MM.1S (cell line): ENCODE measurements at regions not wholly inside any gene's neighbourhood (a gene's known extent, or its start where the extent isn't known, plus 50 kb on each side); places are given as distances from the start of the nearest gene placed in this dataset.

Experiments
- DNase-seq: peaks from one replicate; pipeline ENCODE4 v3.0.0-alpha.2; 2015
- H2AFZ ChIP-seq: fragments of 300-600 bp; sonication (generic); 2 replicates; pipeline ENCODE4 v1.6.0; 2016; ENCODE audit warnings: antibody characterized with exemption, low read length
- H3F3A ChIP-seq: fragments of 300-600 bp; sonication (generic); 2 replicates; pipeline ENCODE4 v1.6.1; 2016; ENCODE audit warnings: mild to moderate bottlenecking, antibody characterized with exemption, low read length, moderate library complexity, mixed read lengths; ENCODE audit not compliant: insufficient read depth
- H3K27ac ChIP-seq: fragments of 300-600 bp; sonication (generic); 2 replicates; pipeline ENCODE4 v1.5.1; 2016; ENCODE audit warnings: mild to moderate bottlenecking, low read length
- H3K27me3 ChIP-seq: fragments of 300-600 bp; sonication (generic); replicated peaks from 2 replicates; pipeline ENCODE4 v1.6.0; 2016; ENCODE audit warnings: low read length; ENCODE audit not compliant: insufficient read depth
- H3K36me3 ChIP-seq: fragments of 300-600 bp; sonication (generic); replicated peaks from 2 replicates; pipeline ENCODE4 v1.6.1; 2016; ENCODE audit warnings: mild to moderate bottlenecking, low read length, mixed read lengths; ENCODE audit not compliant: insufficient read depth
- H3K4me1 ChIP-seq: fragments of 300-600 bp; sonication (generic); 2 replicates; pipeline ENCODE4 v1.6.1; 2016; ENCODE audit warnings: low read length, mixed read lengths
- H3K4me2 ChIP-seq: fragments of 300-600 bp; sonication (generic); 2 replicates; pipeline ENCODE4 v1.6.0; 2016; ENCODE audit warnings: low read depth, low read length
- H3K4me3 ChIP-seq: fragments of 300-600 bp; sonication (generic); 2 replicates; pipeline ENCODE4 v1.5.1; 2016; ENCODE audit warnings: low read length, mixed read lengths
- H3K79me2 ChIP-seq: fragments of 300-600 bp; sonication (generic); 2 replicates; pipeline ENCODE4 v1.6.1; 2016; ENCODE audit warnings: mixed run types, low read length, mixed read lengths
- H3K9ac ChIP-seq: fragments of 300-600 bp; sonication (generic); 2 replicates; pipeline ENCODE4 v1.6.1; 2016; ENCODE audit warnings: low read length, mixed read lengths
- H3K9me2 ChIP-seq: fragments of 300-600 bp; sonication (generic); replicated peaks from 2 replicates; pipeline ENCODE4 v1.6.1; 2016; ENCODE audit warnings: mild to moderate bottlenecking, low read length, mixed read lengths; ENCODE audit not compliant: insufficient read depth
- H3K9me3 ChIP-seq: fragments of 300-600 bp; sonication (generic); replicated peaks from 2 replicates; pipeline ENCODE4 v1.6.1; 2016; ENCODE audit warnings: mild to moderate bottlenecking, low read length, mixed read lengths; ENCODE audit not compliant: insufficient read depth
- H4K20me1 ChIP-seq: fragments of 300-600 bp; sonication (generic); 2 replicates; pipeline ENCODE4 v1.6.1; 2016; ENCODE audit warnings: mild to moderate bottlenecking, low read length, moderate library complexity, mixed read lengths; ENCODE audit not compliant: insufficient read depth
- CTCF ChIP-seq: fragments of 300-600 bp; sonication (generic); IDR thresholded peaks from 2 replicates; pipeline ENCODE4 v1.5.1; 2016; ENCODE audit warnings: antibody characterized with exemption, low read length, mixed read lengths
- EZH2 ChIP-seq: fragments of 300-600 bp; sonication (generic); optimal IDR thresholded peaks from 2 replicates; pipeline ENCODE3; 2017; ENCODE audit warnings: low read depth, mild to moderate bottlenecking, antibody characterized with exemption, low read length, mixed read lengths
- EZH2phosphoT487 ChIP-seq: fragments of 300-600 bp; sonication (generic); IDR thresholded peaks from 2 replicates; pipeline ENCODE4 v1.6.1; 2018; ENCODE audit warnings: antibody characterized with exemption, low read length

- Histone ChIP-seq H3K79me2 (no peaks in the 10 kb centered on the region), H3K4me3 (no peak overlapping the region), H3K4me1 (no peaks in the 10 kb centered on the region), H3K4me2 (no peak overlapping the region), H3K9me3 (no peaks in the 10 kb centered on the region), H3F3A (no peaks in the 10 kb centered on the region), H4K20me1 (no peaks in the 10 kb centered on the region), H3K9ac (no peak overlapping the region), H3K27me3 (no peaks in the 10 kb centered on the region), H3K36me3 (no peaks in the 10 kb centered on the region), H2AFZ (no peak overlapping the region), H3K27ac (no peak overlapping the region), H3K9me2 (no peaks in the 10 kb centered on the region)
- no peak for DNase-seq
- TF ChIP-seq EZH2phosphoT487 = no peak
- no peak for TF ChIP-seq CTCF
- TF ChIP-seq EZH2 = no peak
Observed at GRCh38 chr11:134532921-134533421, 120.9 kb upstream of the B3GAT1 start.

- Histone ChIP-seq H2AFZ (no peak overlapping the region), H3K36me3 (no peaks in the 10 kb centered on the region), H3K9me3 (no peaks in the 10 kb centered on the region), H3K4me3 (no peak overlapping the region), H3K9me2 (no peaks in the 10 kb centered on the region), H3K4me2 (no peak overlapping the region), H3K27ac (no peak overlapping the region), H3F3A (no peaks in the 10 kb centered on the region), H3K79me2 (no peaks in the 10 kb centered on the region), H3K27me3 (no peaks in the 10 kb centered on the region), H3K4me1 (no peaks in the 10 kb centered on the region), H4K20me1 (no peaks in the 10 kb centered on the region), H3K9ac (no peak overlapping the region)
- no peak for DNase-seq
- TF ChIP-seq EZH2phosphoT487 (no peak), EZH2 (no peak), CTCF (no peak)
Observed at GRCh38 chr11:134532131-134532920, 120.3 kb upstream of the B3GAT1 start.

GRCh38 chr11:134531327-134532130 lies 119.5 kb upstream of the B3GAT1 start:
- no peak for TF ChIP-seq EZH2phosphoT487
- TF ChIP-seq CTCF = no peak
- TF ChIP-seq EZH2 = no peak
- Histone ChIP-seq H2AFZ (no peak overlapping the region), H3K9ac (no peak overlapping the region), H3K79me2 (no peaks in the 10 kb centered on the region), H3K27me3 (no peaks in the 10 kb centered on the region), H3K9me2 (no peaks in the 10 kb centered on the region), H3K4me2 (no peak overlapping the region), H3K4me1 (no peaks in the 10 kb centered on the region), H3K4me3 (no peak overlapping the region), H3K27ac (no peak overlapping the region), H3K36me3 (no peaks in the 10 kb centered on the region), H3K9me3 (no peaks in the 10 kb centered on the region), H4K20me1 (no peaks in the 10 kb centered on the region), H3F3A (no peaks in the 10 kb centered on the region)
- no peak for DNase-seq
